ENCODE measurements at regions not wholly inside any gene's neighbourhood (a gene's known extent, or its start where the extent isn't known, plus 50 kb on each side); places are given as distances from the start of the nearest gene placed in this dataset.

GRCh38 chr2:14234911-14235310 lies 397.6 kb upstream of the LRATD1 start:
- TF ChIP-seq JUNB (IDR thresholded peaks at IDR 0.05) = no peak
- TF ChIP-seq KDM5A (IDR thresholded peaks at IDR 0.05) = no peak
- TF ChIP-seq, protein P1, sequence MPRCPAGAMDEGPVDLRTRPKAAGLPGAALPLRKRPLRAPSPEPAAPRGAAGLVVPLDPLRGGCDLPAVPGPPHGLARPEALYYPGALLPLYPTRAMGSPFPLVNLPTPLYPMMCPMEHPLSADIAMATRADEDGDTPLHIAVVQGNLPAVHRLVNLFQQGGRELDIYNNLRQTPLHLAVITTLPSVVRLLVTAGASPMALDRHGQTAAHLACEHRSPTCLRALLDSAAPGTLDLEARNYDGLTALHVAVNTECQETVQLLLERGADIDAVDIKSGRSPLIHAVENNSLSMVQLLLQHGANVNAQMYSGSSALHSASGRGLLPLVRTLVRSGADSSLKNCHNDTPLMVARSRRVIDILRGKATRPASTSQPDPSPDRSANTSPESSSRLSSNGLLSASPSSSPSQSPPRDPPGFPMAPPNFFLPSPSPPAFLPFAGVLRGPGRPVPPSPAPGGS (IDR thresholded peaks at IDR 0.05) = no peak
- TF ChIP-seq NR3C1 (IDR thresholded peaks at IDR 0.05) = no peak
- no peak for TF ChIP-seq MAZ (IDR thresholded peaks at IDR 0.05; ENCODE audit: borderline replicate concordance, low read depth, low read length)
- no peak for TF ChIP-seq CBX2 (IDR thresholded peaks at IDR 0.05; ENCODE audit: borderline replicate concordance, low read depth)
- TF ChIP-seq KDM1A (IDR thresholded peaks at IDR 0.05; ENCODE audit: low read depth) = no peak
- no peak for TF ChIP-seq USF2 (IDR thresholded peaks at IDR 0.05)
- TF ChIP-seq, protein P2, sequence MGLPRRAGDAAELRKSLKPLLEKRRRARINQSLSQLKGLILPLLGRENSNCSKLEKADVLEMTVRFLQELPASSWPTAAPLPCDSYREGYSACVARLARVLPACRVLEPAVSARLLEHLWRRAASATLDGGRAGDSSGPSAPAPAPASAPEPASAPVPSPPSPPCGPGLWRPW (IDR thresholded peaks at IDR 0.05) = no peak
- TF ChIP-seq NFE2L2 (conservative IDR thresholded peaks at IDR 0.05; ENCODE audit: low read length) = no peak
- TF ChIP-seq MAFK (IDR thresholded peaks at IDR 0.05; ENCODE audit: partially characterized antibody) = no peak
- no peak for TF ChIP-seq RFX5 (IDR thresholded peaks at IDR 0.05)
- TF ChIP-seq ZSCAN20 (CRISPR knock-in tag; IDR thresholded peaks at IDR 0.05) = no peak
- no peak for TF ChIP-seq RAD21 (conservative IDR thresholded peaks at IDR 0.05 in 1 of 2, IDR thresholded peaks at IDR 0.05 in 1 of 2)
- TF ChIP-seq CHD4 (IDR thresholded peaks at IDR 0.05; ENCODE audit: borderline replicate concordance) = no peak
- H3K4me2 ChIP-seq = no peak overlapping the region
- peaks cover 2% of the 10 kb centered on the region; the same call in 1 of the 3 replicates for H3K9me3 ChIP-seq
- CTCF ChIA-PET = no interaction called here
- ATAC-seq (no peak), FAIRE-seq (no peak), DNase-seq (ENCODE audit: low read depth in 1 of 2, low spot score in 1 of 2) (no peak)
- H3K4me1 ChIP-seq = no peaks in the 10 kb centered on the region
- H3K4me3 ChIP-seq = no peak overlapping the region
- 2% methylated on average over 5 of the region's 5 CpGs for WGBS (ENCODE audit: missing lambda C conversion rate)
- no peak overlapping the region for H3K27ac ChIP-seq
- POLR2A ChIA-PET = no interaction called here

DNA sequence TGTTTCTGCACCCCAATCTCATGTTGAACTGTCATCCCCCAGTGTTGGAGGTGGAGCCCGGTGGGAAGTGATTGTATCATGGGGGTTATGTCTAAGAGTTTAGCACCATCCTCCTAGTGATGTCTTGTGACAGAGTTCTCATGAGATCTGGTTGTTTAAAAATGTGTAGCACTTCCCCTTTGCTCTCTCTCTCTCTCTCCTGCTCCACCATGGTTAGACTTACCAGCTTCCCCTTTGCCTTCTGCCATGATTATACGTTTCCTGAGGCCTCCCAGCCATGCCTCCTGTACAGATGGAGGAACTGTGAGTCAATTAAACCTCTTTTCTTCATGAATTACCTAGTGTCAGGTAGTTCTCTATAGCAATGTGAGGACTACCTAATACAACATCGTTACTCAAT lies 396.9 kb upstream of the LRATD1 start:
- FAIRE-seq (no peak), DNase-seq (ENCODE audit: low read depth in 1 of 2, low spot score in 1 of 2) (no peak), ATAC-seq (no peak)
- ChIA-PET POLR2A (no interaction called here), CTCF (no interaction called here)
- H3K9me3 ChIP-seq = peaks cover 2% of the 10 kb centered on the region; the same call in 1 of the 3 replicates
- H3K4me1 ChIP-seq = no peaks in the 10 kb centered on the region
- H3K4me2 ChIP-seq = no peak overlapping the region
- WGBS (ENCODE audit: missing lambda C conversion rate) = 2% methylated on average over 3 of the region's 3 CpGs
- no peak overlapping the region for H3K4me3 ChIP-seq
- H3K27ac ChIP-seq = no peak overlapping the region
- TF ChIP-seq RFX5 (IDR thresholded peaks at IDR 0.05) (no peak), ZFP36 (IDR thresholded peaks at IDR 0.05; ENCODE audit: borderline replicate concordance, partially characterized antibody) (no peak), ELK1 (IDR thresholded peaks at IDR 0.05; ENCODE audit: low read depth, low read length) (no peak), USF2 (IDR thresholded peaks at IDR 0.05) (no peak), KDM1A (IDR thresholded peaks at IDR 0.05; ENCODE audit: low read depth) (no peak), RARB (CRISPR knock-in tag; IDR thresholded peaks at IDR 0.05) (no peak), JUNB (IDR thresholded peaks at IDR 0.05) (no peak), HMGXB4 (CRISPR knock-in tag; IDR thresholded peaks at IDR 0.05; ENCODE audit: borderline replicate concordance) (no peak), HDAC2 (IDR thresholded peaks at IDR 0.05) (no peak), NFE2L2 (conservative IDR thresholded peaks at IDR 0.05; ENCODE audit: low read length) (no peak), EHF (CRISPR knock-in tag; IDR thresholded peaks at IDR 0.05) (no peak), FOSL2 (IDR thresholded peaks at IDR 0.05) (no peak), FOSL2 (CRISPR knock-in tag; IDR thresholded peaks at IDR 0.05) (no peak), HOXA7 (CRISPR knock-in tag; IDR thresholded peaks at IDR 0.05) (no peak), HEYL (CRISPR knock-in tag; IDR thresholded peaks at IDR 0.05) (no peak), GATA3 (IDR thresholded peaks at IDR 0.05; ENCODE audit: borderline replicate concordance) (no peak), TFCP2L1 (CRISPR knock-in tag; IDR thresholded peaks at IDR 0.05) (no peak)
- TF ChIP-seq, protein P1 (IDR thresholded peaks at IDR 0.05) = no peak

All from A549 (cell line).